Calu3 (cell line): ENCODE measurements at regions not wholly inside any gene's neighbourhood (a gene's known extent, or its start where the extent isn't known, plus 50 kb on each side); places are given as distances from the start of the nearest gene placed in this dataset.

Source experiments
- BruUV-seq: library from RNA; stranded (reverse); fragments of 400-500 nt; replicated peaks from 2 replicates; lab custom pipeline; 2021; lab: Mats Ljungman, UMichigan
- CTCF ChIA-PET: fragments of 300-600 bp; sonication (Branson Sonifier 250); formaldehyde crosslinking; loops from one replicate; lab custom pipeline; 2022; ENCODE audit warnings: antibody characterized with exemption; lab: Charles Lee
- DNase-seq: peaks from one replicate; pipeline ENCODE4 v3.0.0; 2022
- H3K27ac Mint-ChIP-seq: one replicate; pipeline ENCODE4 v1.8.0; 2022; ENCODE audit warnings: mixed read lengths; ENCODE audit not compliant: unreplicated experiment
- H3K27me3 Mint-ChIP-seq: one replicate; pipeline ENCODE4 v1.8.0; 2022; ENCODE audit warnings: mixed read lengths; ENCODE audit not compliant: unreplicated experiment
- H3K36me3 Mint-ChIP-seq: one replicate; pipeline ENCODE4 v1.8.0; 2022; ENCODE audit warnings: mild to moderate bottlenecking, moderate library complexity, mixed read lengths; ENCODE audit not compliant: insufficient read depth, unreplicated experiment
- H3K4me1 Mint-ChIP-seq: one replicate; pipeline ENCODE4 v1.8.0; 2022; ENCODE audit warnings: mild to moderate bottlenecking, low read depth, mixed read lengths; ENCODE audit not compliant: unreplicated experiment
- H3K4me3 Mint-ChIP-seq: one replicate; pipeline ENCODE4 v1.8.0; 2022; ENCODE audit warnings: mild to moderate bottlenecking, low read depth, moderate library complexity, mixed read lengths; ENCODE audit not compliant: unreplicated experiment
- H3K9me3 Mint-ChIP-seq: one replicate; pipeline ENCODE4 v1.8.0; 2022; ENCODE audit warnings: low read depth, mixed read lengths; ENCODE audit not compliant: unreplicated experiment
- intact Hi-C: fragments of 100-400 bp; cut with micrococcal nuclease; formaldehyde crosslinking; loops from one replicate; pipeline ENCODE4 v1.10.0; 2022; ENCODE audit not compliant: unreplicated experiment
- TF ChIP-seq, protein P1 (sequence below): fragments of 200-600 bp; IDR thresholded peaks from one replicate; pipeline ENCODE4 v1.8.0; 2022; ENCODE audit warnings: antibody characterized with exemption; ENCODE audit not compliant: unreplicated experiment

DNA sequence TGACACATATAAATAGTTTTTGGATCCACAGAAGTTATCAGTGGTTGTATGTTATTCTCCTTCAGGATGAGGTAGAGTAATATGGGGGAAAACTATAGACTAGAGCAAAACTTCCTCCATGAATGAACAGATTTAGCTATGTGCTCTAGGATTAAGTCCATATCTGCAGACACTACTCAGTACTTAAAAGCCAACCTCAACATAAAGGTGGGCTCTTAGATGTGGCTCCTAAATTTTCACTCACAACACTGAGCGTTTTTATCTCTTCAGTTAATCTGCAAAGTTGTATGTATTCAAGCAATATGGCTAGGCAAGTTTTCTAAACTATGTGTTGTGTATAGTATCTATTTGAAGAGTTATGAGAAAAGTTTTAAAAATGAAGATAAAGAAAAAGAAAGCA is 147.0 kb upstream of the SLITRK3 start:
- TF ChIP-seq, protein P1, sequence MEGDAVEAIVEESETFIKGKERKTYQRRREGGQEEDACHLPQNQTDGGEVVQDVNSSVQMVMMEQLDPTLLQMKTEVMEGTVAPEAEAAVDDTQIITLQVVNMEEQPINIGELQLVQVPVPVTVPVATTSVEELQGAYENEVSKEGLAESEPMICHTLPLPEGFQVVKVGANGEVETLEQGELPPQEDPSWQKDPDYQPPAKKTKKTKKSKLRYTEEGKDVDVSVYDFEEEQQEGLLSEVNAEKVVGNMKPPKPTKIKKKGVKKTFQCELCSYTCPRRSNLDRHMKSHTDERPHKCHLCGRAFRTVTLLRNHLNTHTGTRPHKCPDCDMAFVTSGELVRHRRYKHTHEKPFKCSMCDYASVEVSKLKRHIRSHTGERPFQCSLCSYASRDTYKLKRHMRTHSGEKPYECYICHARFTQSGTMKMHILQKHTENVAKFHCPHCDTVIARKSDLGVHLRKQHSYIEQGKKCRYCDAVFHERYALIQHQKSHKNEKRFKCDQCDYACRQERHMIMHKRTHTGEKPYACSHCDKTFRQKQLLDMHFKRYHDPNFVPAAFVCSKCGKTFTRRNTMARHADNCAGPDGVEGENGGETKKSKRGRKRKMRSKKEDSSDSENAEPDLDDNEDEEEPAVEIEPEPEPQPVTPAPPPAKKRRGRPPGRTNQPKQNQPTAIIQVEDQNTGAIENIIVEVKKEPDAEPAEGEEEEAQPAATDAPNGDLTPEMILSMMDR = no peak
- CTCF ChIA-PET = interaction anchor here (0.6 kb wide), 1 partner anchor 651 kb away, joined by 4 read pairs; no protein-coding TSS in a partner anchor
- Mint-ChIP-seq H3K4me1 (no peaks in the 10 kb centered on the region), H3K27ac (peak overlapping the region; percentile 15), H3K36me3 (no peaks in the 10 kb centered on the region), H3K4me3 (no peak overlapping the region), H3K27me3 (no peaks in the 10 kb centered on the region), H3K9me3 (peaks cover 4% of the 10 kb centered on the region)
- no peak for DNase-seq
- no TSS peak for BruUV-seq
- intact Hi-C loops = loop anchor here (5.0 kb wide), 1 partner anchor 509 kb away; no protein-coding TSS in a partner anchor

DNA sequence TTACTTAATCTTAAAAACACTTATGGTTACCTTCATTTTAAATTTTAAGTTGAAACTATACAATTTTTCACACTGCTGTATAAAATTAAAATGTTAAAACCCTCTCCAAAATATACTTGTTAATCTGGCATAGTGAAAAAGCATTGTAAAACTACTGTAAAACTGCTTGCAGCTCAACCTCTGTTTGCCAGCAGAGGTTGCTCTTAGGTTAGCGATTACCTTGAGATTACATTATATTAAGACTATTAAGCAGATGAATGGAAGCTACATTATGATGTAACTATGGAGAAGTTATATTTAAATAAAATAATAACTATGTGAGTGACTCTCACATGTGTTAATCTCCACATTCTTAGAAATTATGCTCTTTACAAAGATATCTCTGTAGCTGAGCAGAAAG is 143.6 kb upstream of the SLITRK3 start:
- Mint-ChIP-seq H3K27me3 (no peaks in the 10 kb centered on the region), H3K27ac (no peak overlapping the region), H3K4me1 (no peaks in the 10 kb centered on the region), H3K4me3 (no peak overlapping the region), H3K36me3 (no peaks in the 10 kb centered on the region), H3K9me3 (no peaks in the 10 kb centered on the region)
- TF ChIP-seq, protein P1 = peak; percentile 36
- peak; percentile 14 for DNase-seq
- intact Hi-C loops = loop anchor here (5.0 kb wide), 3 partner anchors 513 to 1693 kb away; no protein-coding TSS in a partner anchor
- no TSS peak for BruUV-seq
- CTCF ChIA-PET = interaction anchor here (0.6 to 1.3 kb wide), 4 partner anchors 497 to 1143 kb away, joined by 3 to 5 read pairs (median 3); partner anchors contain the start of gene BCHE

DNA sequence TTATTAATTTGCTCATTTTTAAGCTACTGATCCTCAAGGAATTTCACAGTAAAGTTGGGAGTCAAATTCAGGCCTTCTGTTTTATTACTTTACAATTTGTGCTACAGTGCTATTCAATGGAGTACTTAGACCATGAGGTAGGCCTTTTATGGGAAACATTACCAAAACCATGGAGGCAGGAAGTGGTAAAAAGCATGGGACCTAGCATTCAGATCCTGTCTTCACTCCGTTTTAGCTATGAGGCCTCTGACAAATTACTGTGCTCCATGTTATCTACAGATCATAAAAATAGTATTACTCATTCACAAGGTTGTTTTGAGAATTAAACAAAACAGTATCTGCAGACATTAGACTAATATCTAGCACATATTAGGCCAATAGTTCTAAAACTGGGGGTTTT is 140.6 kb upstream of the SLITRK3 start:
- Mint-ChIP-seq H3K36me3 (no peaks in the 10 kb centered on the region), H3K9me3 (no peaks in the 10 kb centered on the region), H3K4me1 (no peaks in the 10 kb centered on the region), H3K27ac (no peak overlapping the region), H3K27me3 (no peaks in the 10 kb centered on the region), H3K4me3 (no peak overlapping the region)
- TF ChIP-seq, protein P1 = no peak
- CTCF ChIA-PET = interaction anchor here (0.6 kb wide), 1 partner anchor 18 kb away, joined by 3 read pairs; no protein-coding TSS in a partner anchor
- intact Hi-C loops = loop anchor here (5.0 kb wide), 2 partner anchors 676 to 1696 kb away; no protein-coding TSS in a partner anchor
- no TSS peak for BruUV-seq
- no peak for DNase-seq
